Activated T-cell treated with anti-CD3 and anti-CD28 coated beads, Interleukin-2, amount 50 U/mL, for 24 hours (primary cell): ENCODE measurements at regions not wholly inside any gene's neighbourhood (a gene's known extent, or its start where the extent isn't known, plus 50 kb on each side); places are given as distances from the start of the nearest gene placed in this dataset.

Source experiments
- DNase-seq: peaks from one replicate; pipeline ENCODE4 v3.0.0-alpha.2; 2020
- H3K27ac Mint-ChIP-seq: 2 replicates; pipeline ENCODE4 v1.8.0; 2020; ENCODE audit warnings: mild to moderate bottlenecking, mixed read lengths
- H3K27me3 Mint-ChIP-seq: 2 replicates; pipeline ENCODE4 v1.8.0; 2020; ENCODE audit warnings: mixed read lengths
- H3K36me3 Mint-ChIP-seq: 2 replicates; pipeline ENCODE4 v1.8.0; 2020; ENCODE audit warnings: low read depth, mixed read lengths
- H3K4me1 Mint-ChIP-seq: 2 replicates; pipeline ENCODE4 v1.8.0; 2020; ENCODE audit warnings: low read depth, mixed read lengths
- H3K4me3 Mint-ChIP-seq: 2 replicates; pipeline ENCODE4 v1.8.0; 2020; ENCODE audit warnings: mild to moderate bottlenecking, moderate library complexity, mixed read lengths
- H3K9me3 Mint-ChIP-seq: 2 replicates; pipeline ENCODE4 v1.8.0; 2020; ENCODE audit warnings: mixed read lengths

DNA sequence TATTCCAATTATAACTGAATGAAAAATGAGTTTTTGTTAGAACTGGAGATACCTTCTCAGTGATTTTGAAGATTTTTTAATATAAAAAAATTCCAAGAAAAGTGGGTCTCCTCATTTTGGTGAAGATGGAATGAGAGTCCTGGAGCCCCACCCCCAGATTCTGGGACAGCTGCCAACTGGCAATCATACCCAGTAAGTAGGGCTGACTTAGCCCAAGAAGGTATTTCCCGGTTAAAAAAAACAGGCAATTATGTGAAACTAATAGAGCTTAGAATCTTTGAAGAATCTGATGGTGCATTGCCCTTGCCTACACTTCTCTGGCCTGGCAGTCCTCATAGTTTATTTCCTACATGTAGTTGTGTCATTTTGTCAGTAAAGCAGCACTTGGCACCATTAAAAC lies 52.8 kb upstream of the VWDE start:
- Mint-ChIP-seq H3K36me3 (no peaks in the 10 kb centered on the region), H3K27me3 (peaks cover 12% of the 10 kb centered on the region), H3K4me1 (no peaks in the 10 kb centered on the region), H3K4me3 (no peak overlapping the region), H3K27ac (no peak overlapping the region), H3K9me3 (no peaks in the 10 kb centered on the region)
- no peak for DNase-seq

DNA sequence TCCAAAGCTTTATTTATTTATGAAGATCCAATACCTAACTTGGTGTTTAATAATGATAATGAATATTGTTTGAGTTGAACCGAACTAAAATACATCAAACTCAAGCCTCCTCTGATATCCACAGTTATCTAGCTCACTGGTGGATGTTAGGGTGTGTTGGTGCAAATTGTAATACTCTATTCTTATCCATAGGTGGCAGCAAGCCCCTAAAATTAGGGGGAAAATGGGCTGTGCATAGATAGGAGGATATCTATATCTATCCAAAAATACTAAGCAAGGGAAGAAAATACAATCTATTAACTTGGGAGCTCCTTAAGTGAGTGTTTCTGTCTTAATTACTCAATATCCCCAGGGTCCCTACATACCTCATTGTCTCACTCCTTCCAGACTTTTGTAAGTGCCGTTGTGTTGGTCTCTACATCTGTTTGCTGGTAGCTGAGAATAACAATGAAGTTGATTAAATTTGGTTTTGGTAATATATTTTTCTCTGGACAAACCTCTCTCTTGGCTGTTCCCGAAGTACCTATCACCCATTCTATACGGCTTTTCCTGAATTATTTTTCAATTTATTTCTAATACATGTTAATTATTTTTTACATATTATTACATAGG lies 55.0 kb upstream of the VWDE start:
- no peaks in the 10 kb centered on the region for H3K36me3 Mint-ChIP-seq
- peaks cover 12% of the 10 kb centered on the region for H3K27me3 Mint-ChIP-seq
- DNase-seq = no peak
- H3K27ac Mint-ChIP-seq = no peak overlapping the region
- H3K4me1 Mint-ChIP-seq = no peaks in the 10 kb centered on the region
- H3K4me3 Mint-ChIP-seq = no peak overlapping the region
- no peaks in the 10 kb centered on the region for H3K9me3 Mint-ChIP-seq

DNA sequence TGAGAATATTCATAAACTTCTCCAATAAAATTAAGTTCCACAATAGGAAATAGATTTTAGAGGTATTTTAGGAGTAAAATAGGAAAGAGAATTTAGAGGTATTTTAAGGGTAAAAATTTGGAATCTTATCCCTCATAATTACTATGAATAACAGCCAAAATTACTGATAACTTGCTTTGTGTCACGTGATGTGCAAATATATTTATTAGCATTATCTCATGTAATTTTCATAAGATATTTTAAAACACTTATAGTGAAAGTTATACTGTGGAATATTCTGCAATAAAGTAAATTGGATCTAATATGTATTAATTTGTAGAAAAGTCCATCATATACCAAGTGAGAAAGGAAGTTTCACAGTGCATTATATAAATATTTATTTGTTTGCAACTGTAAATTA lies 64.2 kb upstream of the VWDE start:
- H3K27ac Mint-ChIP-seq = no peak overlapping the region
- no peaks in the 10 kb centered on the region for H3K4me1 Mint-ChIP-seq
- no peaks in the 10 kb centered on the region for H3K9me3 Mint-ChIP-seq
- H3K4me3 Mint-ChIP-seq = no peak overlapping the region
- no peak for DNase-seq
- no peaks in the 10 kb centered on the region for H3K36me3 Mint-ChIP-seq
- peaks cover 3% of the 10 kb centered on the region for H3K27me3 Mint-ChIP-seq

DNA sequence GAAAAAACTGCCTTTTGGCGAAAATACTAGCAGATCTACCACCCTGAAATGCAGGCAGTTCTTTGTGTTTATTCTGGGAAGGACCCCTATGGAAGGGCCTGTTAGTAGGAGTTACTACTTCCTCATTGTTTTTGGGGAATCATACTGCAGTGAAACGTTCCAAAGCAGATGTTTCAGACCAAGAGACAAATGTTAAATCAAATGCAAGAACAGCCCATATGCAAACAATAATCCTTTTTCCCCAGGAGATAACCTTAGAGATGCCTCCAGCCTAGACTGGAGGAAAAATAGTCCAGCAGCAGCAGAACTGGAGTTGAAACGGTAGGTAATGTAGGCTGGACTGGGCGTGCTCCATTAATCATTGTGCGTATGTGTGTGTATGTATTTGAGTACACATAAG lies 65.9 kb upstream of the VWDE start:
- Mint-ChIP-seq H3K36me3 (no peaks in the 10 kb centered on the region), H3K9me3 (no peaks in the 10 kb centered on the region), H3K4me1 (no peaks in the 10 kb centered on the region), H3K4me3 (no peak overlapping the region), H3K27me3 (peaks cover 3% of the 10 kb centered on the region), H3K27ac (no peak overlapping the region)
- DNase-seq = no peak

DNA sequence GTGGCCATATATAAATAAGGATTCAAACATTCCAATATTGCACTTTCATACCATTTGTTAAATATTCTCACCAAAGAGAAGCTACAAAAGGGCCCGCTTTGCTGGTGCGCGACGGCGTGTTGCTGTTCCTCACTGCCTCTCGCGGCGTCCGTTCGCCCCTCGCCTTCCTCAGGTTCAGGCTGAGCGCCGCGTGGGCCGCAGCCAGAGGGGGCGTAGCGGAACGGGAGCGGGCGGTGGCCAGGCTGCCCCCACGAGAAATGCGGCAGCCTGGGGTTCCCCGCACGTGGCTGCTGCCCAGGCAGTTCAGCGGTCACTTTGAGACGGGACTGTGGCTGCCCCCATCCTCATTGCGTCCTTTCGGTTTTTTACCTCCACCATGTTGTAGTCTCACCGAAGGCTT lies 67.3 kb upstream of the VWDE start:
- Mint-ChIP-seq H3K36me3 (no peaks in the 10 kb centered on the region), H3K4me1 (no peaks in the 10 kb centered on the region), H3K27ac (no peak overlapping the region), H3K9me3 (no peaks in the 10 kb centered on the region), H3K4me3 (no peak overlapping the region), H3K27me3 (peaks cover 3% of the 10 kb centered on the region)
- no peak for DNase-seq

DNA sequence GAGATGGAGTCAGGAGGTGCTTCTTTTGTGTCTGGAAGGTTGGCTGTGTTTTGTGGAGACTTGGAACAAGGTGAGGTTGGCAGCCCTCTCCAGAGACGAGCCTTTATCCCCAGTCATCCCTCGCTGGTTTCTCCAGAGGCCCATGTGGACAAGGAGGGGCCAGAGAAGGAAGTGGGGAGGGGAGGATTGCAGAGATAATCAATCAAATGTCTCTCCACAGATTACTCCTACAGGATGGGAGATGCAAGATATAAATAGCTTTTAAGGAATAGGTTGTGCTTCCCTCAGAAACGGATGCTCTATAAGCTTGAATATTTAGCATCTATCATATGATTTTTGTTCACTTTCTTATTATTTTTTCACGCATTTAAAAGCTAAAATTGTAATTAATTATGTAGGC lies 70.4 kb upstream of the VWDE start:
- Mint-ChIP-seq H3K4me3 (no peak overlapping the region), H3K27me3 (no peaks in the 10 kb centered on the region), H3K36me3 (no peaks in the 10 kb centered on the region), H3K4me1 (peaks cover 2% of the 10 kb centered on the region), H3K9me3 (no peaks in the 10 kb centered on the region), H3K27ac (no peak overlapping the region)
- no peak for DNase-seq

DNA sequence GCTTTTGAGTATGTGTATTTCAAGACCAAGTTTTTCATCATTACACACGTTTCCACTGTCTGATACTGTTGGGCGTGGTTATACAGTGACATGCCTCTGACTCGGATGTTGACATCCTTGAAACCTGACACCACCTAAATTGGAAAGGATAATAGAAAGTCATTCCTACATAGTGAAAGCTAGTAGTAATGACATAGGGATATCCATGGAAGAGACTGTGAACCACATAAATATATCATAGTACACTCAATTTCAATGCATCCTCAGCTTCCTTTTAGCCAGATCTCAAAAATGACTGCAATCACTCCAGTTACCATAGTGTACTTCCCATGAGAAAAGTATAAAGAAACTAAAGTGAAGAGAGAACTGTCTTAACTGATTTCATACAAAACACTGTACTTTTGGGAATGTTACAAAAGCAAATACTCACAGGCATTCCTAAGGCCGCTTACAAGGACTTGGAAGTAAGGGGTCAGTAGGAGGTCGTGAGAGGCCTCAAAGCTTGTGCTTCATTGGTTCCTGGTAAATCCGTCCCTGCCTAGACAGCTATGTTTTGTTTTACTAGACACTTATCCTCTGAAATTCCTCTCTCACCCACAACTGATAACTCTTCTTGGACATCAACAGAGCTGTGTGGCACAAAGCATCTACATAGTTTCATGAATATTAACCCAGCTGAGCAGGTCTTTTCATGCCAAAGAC lies 71.8 kb upstream of the VWDE start:
- no peaks in the 10 kb centered on the region for H3K9me3 Mint-ChIP-seq
- H3K36me3 Mint-ChIP-seq = no peaks in the 10 kb centered on the region

DNA sequence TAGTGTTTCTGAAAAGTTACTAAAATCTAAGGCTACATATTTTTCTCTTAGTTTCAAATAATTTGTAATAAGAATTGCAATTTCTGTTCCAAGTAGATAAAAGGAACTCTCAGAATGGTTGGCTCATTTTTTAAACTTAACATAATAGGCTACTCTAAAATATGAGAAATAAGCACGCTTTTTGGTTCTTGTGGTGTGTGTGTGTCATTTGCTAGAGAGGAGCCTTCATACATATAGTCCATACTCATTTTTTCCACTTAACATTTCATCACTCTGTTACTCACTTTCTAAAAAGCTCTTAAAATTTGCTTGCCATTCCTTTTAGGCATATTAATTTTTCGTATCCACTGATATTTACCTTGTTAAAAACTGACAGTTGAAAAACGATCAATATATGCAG lies 74.0 kb upstream of the VWDE start:
- DNase-seq = no peak
- Mint-ChIP-seq H3K4me3 (no peak overlapping the region), H3K27ac (no peak overlapping the region), H3K36me3 (no peaks in the 10 kb centered on the region), H3K27me3 (no peaks in the 10 kb centered on the region), H3K9me3 (no peaks in the 10 kb centered on the region), H3K4me1 (peaks cover 13% of the 10 kb centered on the region)

More for the DNA sequence above, 71.8 kb upstream of the VWDE start:
- H3K27me3 Mint-ChIP-seq = no peaks in the 10 kb centered on the region
- H3K27ac Mint-ChIP-seq = no peak overlapping the region
- no peak for DNase-seq
- H3K4me3 Mint-ChIP-seq = no peak overlapping the region
- H3K4me1 Mint-ChIP-seq = peaks cover 2% of the 10 kb centered on the region

DNA sequence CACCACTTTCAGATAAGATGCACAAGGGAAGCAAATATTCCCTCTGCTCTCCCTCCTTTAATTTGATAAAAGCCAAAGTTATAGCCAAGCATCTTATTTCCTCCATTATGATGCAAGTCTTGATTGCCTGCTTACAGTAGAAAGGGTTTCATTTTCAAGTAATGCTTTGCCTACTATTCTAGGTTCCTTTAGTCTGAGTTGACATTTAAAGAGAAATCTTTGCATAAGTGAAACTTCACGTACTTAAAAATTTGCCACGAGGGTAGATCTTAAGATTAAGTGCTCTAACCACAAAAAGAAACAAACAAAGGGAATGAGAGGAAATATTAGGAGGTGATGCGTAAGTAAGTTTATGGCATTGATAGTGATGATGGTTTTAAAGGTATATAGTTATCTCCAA lies 78.1 kb upstream of the VWDE start:
- Mint-ChIP-seq H3K27ac (no peak overlapping the region), H3K36me3 (no peaks in the 10 kb centered on the region), H3K9me3 (no peaks in the 10 kb centered on the region), H3K4me1 (peaks cover 17% of the 10 kb centered on the region), H3K27me3 (no peaks in the 10 kb centered on the region), H3K4me3 (peak overlapping the region; percentile 4)
- no peak for DNase-seq

DNA sequence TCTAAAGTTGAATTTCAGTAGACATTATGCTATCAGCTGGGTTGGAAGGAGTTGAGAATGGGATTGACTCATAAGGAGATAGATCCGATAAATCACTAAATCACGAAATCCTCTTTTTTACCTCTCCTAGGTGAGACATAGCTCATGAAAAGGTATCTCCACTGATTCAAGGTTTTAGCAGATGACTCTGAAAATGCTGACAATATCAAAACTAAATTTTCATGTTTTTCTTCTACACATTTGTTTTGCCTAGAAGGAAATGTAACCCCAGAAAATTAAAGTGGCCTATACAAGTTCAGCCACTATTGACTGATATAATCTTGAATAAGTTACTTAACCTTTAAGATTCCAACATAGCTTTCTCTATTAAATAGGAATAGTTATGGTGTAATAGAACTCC lies 82.2 kb upstream of the VWDE start:
- H3K27me3 Mint-ChIP-seq = no peaks in the 10 kb centered on the region
- no peaks in the 10 kb centered on the region for H3K9me3 Mint-ChIP-seq
- H3K4me1 Mint-ChIP-seq = peaks cover 16% of the 10 kb centered on the region
- no peaks in the 10 kb centered on the region for H3K36me3 Mint-ChIP-seq
- no peak for DNase-seq
- no peak overlapping the region for H3K27ac Mint-ChIP-seq
- H3K4me3 Mint-ChIP-seq = no peak overlapping the region

DNA sequence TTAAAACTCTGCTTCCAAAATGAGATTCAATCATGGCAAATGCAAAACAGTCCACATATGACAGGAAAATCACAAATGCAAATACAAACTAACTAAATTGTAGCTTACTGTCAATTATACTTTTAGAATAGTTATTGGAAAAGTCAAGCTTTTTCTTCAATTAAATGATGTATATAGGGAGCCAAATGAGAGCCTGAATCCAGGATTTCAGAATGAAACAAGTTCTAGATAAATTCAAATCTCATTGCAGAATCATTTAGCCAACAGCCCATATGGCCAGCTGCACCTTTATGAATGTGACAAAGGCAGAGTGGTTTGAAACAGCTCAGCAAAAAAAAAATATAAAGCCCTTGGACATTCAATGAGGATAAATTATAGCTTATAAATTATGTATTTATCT lies 82.2 kb upstream of the SCIN start:
- H3K4me3 Mint-ChIP-seq = no peak overlapping the region
- H3K36me3 Mint-ChIP-seq = no peaks in the 10 kb centered on the region
- no peaks in the 10 kb centered on the region for H3K4me1 Mint-ChIP-seq
- no peaks in the 10 kb centered on the region for H3K9me3 Mint-ChIP-seq
- no peak overlapping the region for H3K27ac Mint-ChIP-seq
- H3K27me3 Mint-ChIP-seq = peaks cover 3% of the 10 kb centered on the region
- DNase-seq = no peak

DNA sequence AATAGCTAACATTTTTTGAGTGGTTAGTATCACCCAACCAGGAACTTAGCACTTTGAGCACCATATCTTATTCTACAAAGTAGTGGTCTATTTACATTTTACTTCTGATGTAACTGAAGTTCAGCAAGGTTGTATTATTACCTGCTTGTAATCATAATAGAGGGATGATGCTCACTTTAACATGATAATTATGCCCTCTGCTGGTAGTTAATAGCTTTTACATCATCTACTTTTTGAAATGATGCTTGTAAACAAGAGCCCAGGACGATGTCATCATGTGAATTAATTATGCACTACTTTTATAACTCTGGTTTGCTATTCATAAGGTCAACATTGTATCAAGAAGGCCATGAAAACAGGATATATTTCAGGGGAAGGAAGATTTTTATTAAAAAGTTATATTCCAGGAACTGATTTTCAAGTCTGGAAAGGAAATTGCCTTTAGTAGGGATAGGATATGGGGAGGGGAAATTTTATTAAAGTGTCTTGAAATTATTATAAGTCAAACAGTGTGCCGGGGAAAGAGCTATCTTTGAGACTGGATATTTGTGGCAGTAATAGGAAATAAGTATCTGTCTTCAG lies 80.3 kb upstream of the SCIN start:
- no peaks in the 10 kb centered on the region for H3K4me1 Mint-ChIP-seq
- H3K27ac Mint-ChIP-seq = no peak overlapping the region
- H3K36me3 Mint-ChIP-seq = no peaks in the 10 kb centered on the region
- no peaks in the 10 kb centered on the region for H3K9me3 Mint-ChIP-seq
- H3K4me3 Mint-ChIP-seq = no peak overlapping the region
- H3K27me3 Mint-ChIP-seq = peaks cover 3% of the 10 kb centered on the region
- DNase-seq = no peak

DNA sequence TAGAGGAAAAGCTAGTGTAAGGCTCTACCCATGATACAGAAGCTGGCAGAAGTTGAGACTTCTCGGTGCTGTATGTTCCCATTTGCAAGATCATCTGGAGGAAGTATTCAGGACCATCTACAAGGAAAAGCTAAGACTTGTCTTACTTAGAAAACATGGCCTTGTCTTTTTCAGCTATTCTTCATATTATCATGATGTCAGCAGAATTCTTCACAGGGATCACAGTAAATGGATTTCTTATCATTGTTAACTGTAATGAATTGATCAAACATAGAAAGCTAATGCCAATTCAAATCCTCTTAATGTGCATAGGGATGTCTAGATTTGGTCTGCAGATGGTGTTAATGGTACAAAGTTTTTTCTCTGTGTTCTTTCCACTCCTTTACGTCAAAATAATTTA lies 79.6 kb upstream of the SCIN start:
- no peak for DNase-seq
- H3K9me3 Mint-ChIP-seq = no peaks in the 10 kb centered on the region
- H3K4me3 Mint-ChIP-seq = no peak overlapping the region
- H3K27ac Mint-ChIP-seq = no peak overlapping the region
- H3K4me1 Mint-ChIP-seq = no peaks in the 10 kb centered on the region
- no peaks in the 10 kb centered on the region for H3K36me3 Mint-ChIP-seq
- H3K27me3 Mint-ChIP-seq = peaks cover 3% of the 10 kb centered on the region

DNA sequence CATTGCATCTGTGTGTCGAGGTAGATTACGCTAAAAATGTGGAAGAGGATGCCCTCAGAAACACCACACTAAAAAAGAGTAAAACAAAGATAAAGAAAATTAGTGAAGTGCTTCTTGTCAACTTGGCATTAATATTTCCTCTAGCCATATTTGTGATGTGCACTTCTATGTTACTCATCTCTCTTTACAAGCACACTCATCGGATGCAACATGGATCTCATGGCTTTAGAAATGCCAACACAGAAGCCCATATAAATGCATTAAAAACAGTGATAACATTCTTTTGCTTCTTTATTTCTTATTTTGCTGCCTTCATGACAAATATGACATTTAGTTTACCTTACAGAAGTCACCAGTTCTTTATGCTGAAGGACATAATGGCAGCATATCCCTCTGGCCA lies 79.0 kb upstream of the SCIN start:
- no peak overlapping the region for H3K27ac Mint-ChIP-seq
- no peak for DNase-seq

DNA sequence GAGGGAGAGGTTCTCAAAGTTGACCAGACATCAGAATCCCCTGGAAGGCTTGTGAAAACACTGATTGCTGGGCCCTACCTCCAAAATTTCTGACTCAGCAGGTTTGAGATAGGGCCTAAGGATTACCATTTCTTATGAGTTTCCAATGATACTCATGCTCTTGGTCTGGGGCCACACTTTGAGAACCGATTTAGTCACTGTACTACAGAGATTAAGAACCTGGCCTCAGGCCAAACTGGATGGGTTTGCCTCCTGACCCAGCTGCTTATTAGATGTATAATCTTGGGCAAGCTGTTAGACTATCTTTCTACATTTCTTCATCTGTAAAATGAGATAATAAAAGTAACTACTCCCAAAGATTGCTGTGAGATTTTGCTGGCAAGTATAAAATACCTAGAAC lies 77.1 kb upstream of the SCIN start:
- Mint-ChIP-seq H3K27me3 (peaks cover 8% of the 10 kb centered on the region), H3K9me3 (no peaks in the 10 kb centered on the region)
- no peak for DNase-seq

More for the DNA sequence above, 79.0 kb upstream of the SCIN start:
- H3K36me3 Mint-ChIP-seq = no peaks in the 10 kb centered on the region
- peaks cover 5% of the 10 kb centered on the region for H3K27me3 Mint-ChIP-seq
- H3K4me3 Mint-ChIP-seq = no peak overlapping the region
- H3K4me1 Mint-ChIP-seq = no peaks in the 10 kb centered on the region
- H3K9me3 Mint-ChIP-seq = no peaks in the 10 kb centered on the region

More for the DNA sequence above, 77.1 kb upstream of the SCIN start:
- Mint-ChIP-seq H3K4me3 (no peak overlapping the region), H3K27ac (no peak overlapping the region), H3K36me3 (no peaks in the 10 kb centered on the region), H3K4me1 (no peaks in the 10 kb centered on the region)
